ENCODE measurements at regions not wholly inside any gene's neighbourhood (a gene's known extent, or its start where the extent isn't known, plus 50 kb on each side); places are given as distances from the start of the nearest gene placed in this dataset.

- intact Hi-C loops (cut with DNase I; ENCODE audit: low total_unique reads) (no loop called here), in situ Hi-C loops (cut with MboI; ENCODE audit: low sequenced_read_pairs in 4 of 4) (no loop called here)
- H3K36me3 ChIP-seq, result no peaks in the 10 kb centered on the region
- H3K4me3 ChIP-seq, result no peak overlapping the region
- DNase-seq, result no peak
- TF ChIP-seq POLR2A (IDR thresholded peaks at IDR 0.05) (no peak), CTCF (IDR thresholded peaks at IDR 0.05 in 4 of 5, conservative IDR thresholded peaks at IDR 0.05 in 1 of 5) (no peak)
- no peak overlapping the region for H3K27ac ChIP-seq
- no peaks in the 10 kb centered on the region for H3K27me3 ChIP-seq
- no peak for ATAC-seq
- no peaks in the 10 kb centered on the region for H3K4me1 ChIP-seq
- H3K9me3 ChIP-seq, result no peaks in the 10 kb centered on the region
These were observed 252.0 kb downstream of the UTP18 start for GRCh38 chr17:51512220-51512907.

- in situ Hi-C loops (cut with MboI; ENCODE audit: low sequenced_read_pairs in 4 of 4), result no loop called here
- no peak for ATAC-seq
- H3K27me3 ChIP-seq, result no peaks in the 10 kb centered on the region
- no peaks in the 10 kb centered on the region for H3K36me3 ChIP-seq
- no peaks in the 10 kb centered on the region for H3K4me1 ChIP-seq
- no peak overlapping the region for H3K27ac ChIP-seq
- H3K4me3 ChIP-seq, result no peak overlapping the region
- H3K9me3 ChIP-seq, result no peaks in the 10 kb centered on the region
- intact Hi-C loops (cut with DNase I; ENCODE audit: low total_unique reads), result no loop called here
- DNase-seq, result no peak
- TF ChIP-seq CTCF (IDR thresholded peaks at IDR 0.05 in 4 of 5, conservative IDR thresholded peaks at IDR 0.05 in 1 of 5) (no peak), POLR2A (IDR thresholded peaks at IDR 0.05) (no peak)
These were observed 256.6 kb downstream of the UTP18 start for GRCh38 chr17:51516924-51517323.

DNA sequence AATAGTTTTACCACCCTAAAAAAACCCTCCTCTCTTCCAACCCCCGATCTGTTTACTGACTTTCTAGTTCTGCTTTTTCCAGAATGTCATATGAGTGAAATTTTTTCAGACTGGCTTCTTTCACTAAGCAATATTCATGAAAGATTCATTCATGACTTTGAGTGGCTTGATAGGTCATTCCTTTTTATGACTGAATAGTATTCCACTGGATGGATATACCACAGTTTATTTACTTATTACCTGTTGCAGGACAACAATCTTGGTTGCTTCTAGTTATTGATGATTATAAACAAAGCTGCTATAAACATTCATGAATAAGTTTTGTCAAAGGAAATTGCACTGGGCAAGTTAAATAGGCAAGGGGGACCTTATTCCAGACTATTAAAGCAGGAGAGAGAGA lies 264.2 kb downstream of the UTP18 start:
- no peak for TF ChIP-seq POLR2A (IDR thresholded peaks at IDR 0.05)
- no peak for TF ChIP-seq CTCF (IDR thresholded peaks at IDR 0.05 in 4 of 5, conservative IDR thresholded peaks at IDR 0.05 in 1 of 5)
- DNase-seq, result no peak
- no peak for ATAC-seq
- in situ Hi-C loops (cut with MboI; ENCODE audit: low sequenced_read_pairs in 4 of 4), result no loop called here
- no peaks in the 10 kb centered on the region for H3K27me3 ChIP-seq
- H3K4me1 ChIP-seq, result no peaks in the 10 kb centered on the region
- no peak overlapping the region for H3K4me3 ChIP-seq
- H3K9me3 ChIP-seq, result no peaks in the 10 kb centered on the region
- intact Hi-C loops (cut with DNase I; ENCODE audit: low total_unique reads), result no loop called here
- no peak overlapping the region for H3K27ac ChIP-seq
- H3K36me3 ChIP-seq, result no peaks in the 10 kb centered on the region

- TF ChIP-seq POLR2A (IDR thresholded peaks at IDR 0.05) (no peak), CTCF (IDR thresholded peaks at IDR 0.05 in 4 of 5, conservative IDR thresholded peaks at IDR 0.05 in 1 of 5) (no peak)
- in situ Hi-C loops (cut with MboI; ENCODE audit: low sequenced_read_pairs in 4 of 4) (no loop called here), intact Hi-C loops (cut with DNase I; ENCODE audit: low total_unique reads) (no loop called here)
- ATAC-seq (no peak), DNase-seq (no peak)
- H3K36me3 ChIP-seq, result no peaks in the 10 kb centered on the region
- H3K9me3 ChIP-seq, result no peaks in the 10 kb centered on the region
- no peaks in the 10 kb centered on the region for H3K4me1 ChIP-seq
- no peaks in the 10 kb centered on the region for H3K27me3 ChIP-seq
- no peak overlapping the region for H3K4me3 ChIP-seq
- H3K27ac ChIP-seq, result no peak overlapping the region
These were observed 266.2 kb downstream of the UTP18 start for GRCh38 chr17:51526507-51526906.
